Mammary epithelial cell (primary cell): ENCODE measurements at regions not wholly inside any gene's neighbourhood (a gene's known extent, or its start where the extent isn't known, plus 50 kb on each side); places are given as distances from the start of the nearest gene placed in this dataset.

Experiments used
- CTCF ChIP-seq, 2 donors: IDR thresholded peaks in 1 of 2; conservative IDR thresholded peaks in 1 of 2; 2 replicates each; pipeline ENCODE4 v1.5.1; 2011 to 2012; ENCODE audit warnings: inconsistent platforms in 2 of 2, low read length in 2 of 2, mild to moderate bottlenecking in 2 of 2, control low read depth in 1 of 2, low read depth in 1 of 2; ENCODE audit not compliant: insufficient read depth in 1 of 2; ENCODE audit errors: extremely low read depth in 1 of 2
- EZH2 ChIP-seq: IDR thresholded peaks from 2 replicates; pipeline ENCODE4 v1.6.1; 2012; ENCODE audit warnings: low read length, inconsistent platforms, borderline replicate concordance

GRCh38 chr2:14148216-14148615 lies 484.3 kb upstream of the LRATD1 start:
- TF ChIP-seq CTCF (conservative IDR thresholded peaks at IDR 0.05 in 1 of 2, IDR thresholded peaks at IDR 0.05 in 1 of 2; ENCODE audit: extremely low read depth in 1 of 2, insufficient read depth in 1 of 2, low read depth in 1 of 2, low read length in 2 of 2) (no peak), EZH2 (no peak)
